PC-3 (cell line): ENCODE measurements at regions not wholly inside any gene's neighbourhood (a gene's known extent, or its start where the extent isn't known, plus 50 kb on each side); places are given as distances from the start of the nearest gene placed in this dataset.

Experiments
- ATAC-seq: fragments of 200-7000 bp; cut with Tn5 transposase; 2 replicates; pipeline ENCODE4 v1.9.1; 2020; ENCODE audit warnings: mild to moderate bottlenecking, moderate library complexity
- BruUV-seq: library from RNA; stranded (reverse); fragments of 400-500 nt; replicated peaks from 2 replicates; lab custom pipeline; 2021; lab: Mats Ljungman, UMichigan
- CTCF ChIA-PET: fragments of 300-600 bp; sonication (Branson Sonifier 250); formaldehyde crosslinking; loops from one replicate; lab custom pipeline; 2022; ENCODE audit warnings: antibody characterized with exemption; lab: Charles Lee
- POLR2A ChIA-PET: fragments of 300-600 bp; sonication (Branson Sonifier 250); formaldehyde crosslinking; loops from one replicate; lab custom pipeline; 2022; ENCODE audit warnings: antibody characterized with exemption; ENCODE audit not compliant: unreplicated experiment; lab: Charles Lee
- DNase-seq: peaks from one replicate; pipeline ENCODE4 v3.0.0-alpha.2; 2015
- H2AFZ ChIP-seq: fragments of 300-600 bp; sonication (generic); 2 replicates; pipeline ENCODE4 v1.6.0; 2016; ENCODE audit warnings: antibody characterized with exemption, low read length
- H3F3A ChIP-seq: fragments of 300-600 bp; sonication (generic); one replicate; pipeline ENCODE4 v1.6.0; 2017; ENCODE audit warnings: antibody characterized with exemption, low read length, control low read depth, mild to moderate bottlenecking; ENCODE audit not compliant: unreplicated experiment
- H3K27ac ChIP-seq: fragments of 300-600 bp; sonication (generic); 2 replicates; pipeline ENCODE4 v1.5.1; 2016; ENCODE audit warnings: mild to moderate bottlenecking, low read length
- H3K27me3 ChIP-seq: fragments of 300-600 bp; sonication (generic); 2 replicates; pipeline ENCODE4 v1.6.1; 2016; ENCODE audit warnings: low read length, mixed read lengths
- H3K36me3 ChIP-seq: fragments of 300-600 bp; sonication (generic); 2 replicates; pipeline ENCODE4 v1.6.1; 2016; ENCODE audit warnings: low read depth, mixed run types, low read length, mixed read lengths
- H3K4me1 ChIP-seq: fragments of 300-600 bp; sonication (generic); 2 replicates; pipeline ENCODE4 v1.5.1; 2016; ENCODE audit warnings: low read length; ENCODE audit not compliant: insufficient read depth
- H3K4me2 ChIP-seq: fragments of 300-600 bp; sonication (generic); 2 replicates; pipeline ENCODE4 v1.6.0; 2016; ENCODE audit warnings: low read length
- H3K4me3 ChIP-seq: fragments of 300-600 bp; sonication (generic); 2 replicates; pipeline ENCODE4 v1.5.1; 2016; ENCODE audit warnings: mild to moderate bottlenecking, low read length, mixed read lengths
- H3K79me2 ChIP-seq: fragments of 300-600 bp; sonication (generic); 2 replicates; pipeline ENCODE4 v1.6.1; 2017; ENCODE audit warnings: low read length, mixed read lengths
- H3K9ac ChIP-seq: fragments of 300-600 bp; sonication (generic); 2 replicates; pipeline ENCODE4 v1.6.0; 2016; ENCODE audit warnings: mild to moderate bottlenecking, low read length
- H3K9me2 ChIP-seq: fragments of 300-600 bp; sonication (generic); replicated peaks from 2 replicates; pipeline ENCODE4 v1.6.1; 2016; ENCODE audit warnings: mixed run types, low read length, mixed read lengths
- H3K9me3 ChIP-seq: fragments of 300-600 bp; sonication (generic); 2 replicates; pipeline ENCODE4 v1.6.1; 2016; ENCODE audit warnings: low read length, mixed read lengths
- H4K20me1 ChIP-seq: fragments of 300-600 bp; sonication (generic); 2 replicates; pipeline ENCODE4 v1.6.1; 2016; ENCODE audit warnings: low read length, mixed read lengths
- EZH2 ChIP-seq: fragments of 300-600 bp; sonication (generic); IDR thresholded peaks from one replicate; pipeline ENCODE4 v1.6.1; 2017; ENCODE audit warnings: antibody characterized with exemption, mild to moderate bottlenecking, low read length; ENCODE audit not compliant: unreplicated experiment
- EZH2phosphoT487 ChIP-seq: fragments of 300-600 bp; sonication (generic); IDR thresholded peaks from 2 replicates; pipeline ENCODE4 v1.6.1; 2018; ENCODE audit warnings: mild to moderate bottlenecking, antibody characterized with exemption, low read length, borderline replicate concordance
- intact Hi-C: fragments of 100-400 bp; cut with micrococcal nuclease; formaldehyde crosslinking; loops from 2 replicates; pipeline ENCODE4 v1.9.0; 2023
- TF ChIP-seq, protein P1 (sequence below): fragments of 300-600 bp; sonication (generic); conservative IDR thresholded peaks from 2 replicates; pipeline ENCODE4 v1.5.1; 2017; ENCODE audit warnings: antibody characterized with exemption, low read depth, mild to moderate bottlenecking, low read length

DNA sequence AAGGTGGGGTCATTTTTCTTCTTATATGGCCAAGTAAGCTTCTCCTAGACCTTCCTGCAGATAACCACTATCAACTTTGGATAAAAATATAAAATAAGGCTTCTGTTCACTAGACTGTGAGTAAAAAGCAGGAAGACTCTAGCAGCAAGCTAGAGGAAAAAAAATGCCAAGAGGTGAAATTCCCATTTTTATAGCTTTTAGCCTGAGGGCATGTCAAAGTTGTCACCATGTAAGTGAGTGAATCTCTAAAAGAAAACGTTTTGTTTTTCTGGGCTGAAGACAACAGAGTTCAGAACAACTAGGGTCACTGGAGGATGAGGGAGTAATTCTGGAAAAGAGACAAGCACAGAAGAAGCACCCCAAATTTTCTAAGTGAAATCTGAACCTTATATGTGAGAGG, 143.9 kb upstream of the DIO3 start:
- ChIA-PET CTCF (no interaction called here), POLR2A (no interaction called here)
- no peaks in the 10 kb centered on the region for H3F3A ChIP-seq
- no peak overlapping the region for H3K4me2 ChIP-seq
- H3K9me2 ChIP-seq: 0 out of 2 replicates have a peak, but pooled peaks cover 3% of the 10 kb centered on the region
- H3K27ac ChIP-seq: no peak overlapping the region
- H3K4me1 ChIP-seq: peaks cover 10% of the 10 kb centered on the region
- intact Hi-C loops: no loop called here
- ATAC-seq: no peak
- no TSS peak for BruUV-seq
- H3K27me3 ChIP-seq: no peaks in the 10 kb centered on the region
- DNase-seq: peak; percentile 58
- no peaks in the 10 kb centered on the region for H3K9me3 ChIP-seq
- H2AFZ ChIP-seq: no peak overlapping the region
- H3K79me2 ChIP-seq: no peaks in the 10 kb centered on the region
- H4K20me1 ChIP-seq: no peaks in the 10 kb centered on the region
- no peak overlapping the region for H3K4me3 ChIP-seq
- no peaks in the 10 kb centered on the region for H3K36me3 ChIP-seq
- H3K9ac ChIP-seq: no peak overlapping the region
- TF ChIP-seq EZH2phosphoT487 (no peak), EZH2 (no peak)
- TF ChIP-seq, protein P1, sequence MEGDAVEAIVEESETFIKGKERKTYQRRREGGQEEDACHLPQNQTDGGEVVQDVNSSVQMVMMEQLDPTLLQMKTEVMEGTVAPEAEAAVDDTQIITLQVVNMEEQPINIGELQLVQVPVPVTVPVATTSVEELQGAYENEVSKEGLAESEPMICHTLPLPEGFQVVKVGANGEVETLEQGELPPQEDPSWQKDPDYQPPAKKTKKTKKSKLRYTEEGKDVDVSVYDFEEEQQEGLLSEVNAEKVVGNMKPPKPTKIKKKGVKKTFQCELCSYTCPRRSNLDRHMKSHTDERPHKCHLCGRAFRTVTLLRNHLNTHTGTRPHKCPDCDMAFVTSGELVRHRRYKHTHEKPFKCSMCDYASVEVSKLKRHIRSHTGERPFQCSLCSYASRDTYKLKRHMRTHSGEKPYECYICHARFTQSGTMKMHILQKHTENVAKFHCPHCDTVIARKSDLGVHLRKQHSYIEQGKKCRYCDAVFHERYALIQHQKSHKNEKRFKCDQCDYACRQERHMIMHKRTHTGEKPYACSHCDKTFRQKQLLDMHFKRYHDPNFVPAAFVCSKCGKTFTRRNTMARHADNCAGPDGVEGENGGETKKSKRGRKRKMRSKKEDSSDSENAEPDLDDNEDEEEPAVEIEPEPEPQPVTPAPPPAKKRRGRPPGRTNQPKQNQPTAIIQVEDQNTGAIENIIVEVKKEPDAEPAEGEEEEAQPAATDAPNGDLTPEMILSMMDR: no peak

DNA sequence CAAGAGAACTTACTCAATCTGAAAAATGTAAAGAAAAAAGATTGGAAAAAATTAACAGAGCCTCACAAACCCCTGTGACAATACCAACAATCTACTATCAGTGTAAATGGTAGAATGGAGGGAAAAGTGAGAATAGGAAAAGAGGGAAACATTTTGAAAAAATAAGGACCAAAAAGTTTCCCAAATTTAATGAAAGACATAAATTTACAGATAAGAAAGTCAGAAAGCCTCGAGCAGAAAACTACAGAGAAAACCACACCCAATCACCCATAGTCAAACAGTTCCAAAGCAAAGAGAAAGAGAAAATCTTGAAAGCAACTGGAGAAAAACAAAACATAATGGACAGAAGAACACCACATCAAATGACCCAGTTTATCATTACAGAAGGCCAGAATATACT, 142.7 kb upstream of the DIO3 start:
- Histone ChIP-seq H3K4me2 (no peak overlapping the region), H3K36me3 (no peaks in the 10 kb centered on the region), H4K20me1 (no peaks in the 10 kb centered on the region), H3K9me3 (no peaks in the 10 kb centered on the region), H3K27ac (no peak overlapping the region), H3K4me1 (no peaks in the 10 kb centered on the region; the same call in 1 of the 2 replicates), H3K4me3 (no peak overlapping the region), H3K27me3 (no peaks in the 10 kb centered on the region), H3K79me2 (no peaks in the 10 kb centered on the region), H3K9me2 (0 out of 2 replicates have a peak, but pooled peaks cover 3% of the 10 kb centered on the region), H3K9ac (no peak overlapping the region), H2AFZ (no peak overlapping the region), H3F3A (no peaks in the 10 kb centered on the region)
- no TSS peak for BruUV-seq
- ChIA-PET POLR2A (no interaction called here), CTCF (no interaction called here)
- DNase-seq (no peak), ATAC-seq (no peak)
- intact Hi-C loops: no loop called here
- TF ChIP-seq EZH2phosphoT487: no peak
- TF ChIP-seq EZH2: no peak
- TF ChIP-seq, protein P1: no peak

DNA sequence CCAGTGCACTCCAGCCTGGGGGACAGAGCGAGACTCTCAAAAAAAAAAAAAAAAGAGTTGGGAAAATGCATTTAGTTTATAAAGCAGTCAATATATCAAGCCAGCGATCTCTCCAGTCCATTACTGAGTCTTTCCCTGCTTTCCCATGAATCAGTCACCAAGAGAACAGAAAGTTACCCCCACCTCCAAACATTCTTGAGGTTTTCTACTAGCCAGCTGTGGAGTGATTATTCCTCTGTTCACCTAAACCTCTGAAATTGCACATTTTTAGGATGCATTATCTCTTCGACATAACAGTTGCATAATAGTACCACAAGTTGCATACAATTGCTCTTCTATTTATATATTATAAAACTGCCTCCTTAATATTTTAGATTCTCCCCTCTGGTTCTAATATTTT, 134.8 kb upstream of the DIO3 start:
- no peaks in the 10 kb centered on the region for H3K9me2 ChIP-seq
- no peak for TF ChIP-seq EZH2
- TF ChIP-seq, protein P1: no peak
- TF ChIP-seq EZH2phosphoT487: no peak
- ChIA-PET POLR2A (no interaction called here), CTCF (no interaction called here)
- no peaks in the 10 kb centered on the region for H3K27me3 ChIP-seq
- H3K9me3 ChIP-seq: 0 out of 2 replicates have a peak, but pooled peaks cover 11% of the 10 kb centered on the region
- no peak overlapping the region for H3K9ac ChIP-seq
- intact Hi-C loops: no loop called here
- ATAC-seq (no peak), DNase-seq (no peak)
- BruUV-seq: no TSS peak
- no peaks in the 10 kb centered on the region for H3F3A ChIP-seq
- H3K79me2 ChIP-seq: no peaks in the 10 kb centered on the region
- no peak overlapping the region for H3K27ac ChIP-seq
- H3K4me3 ChIP-seq: no peak overlapping the region
- no peaks in the 10 kb centered on the region for H4K20me1 ChIP-seq
- H3K4me1 ChIP-seq: no peaks in the 10 kb centered on the region
- no peak overlapping the region for H3K4me2 ChIP-seq
- no peak overlapping the region for H2AFZ ChIP-seq
- no peaks in the 10 kb centered on the region for H3K36me3 ChIP-seq
